Smooth muscle cell (in vitro differentiated cells): ENCODE measurements at regions not wholly inside any gene's neighbourhood (a gene's known extent, or its start where the extent isn't known, plus 50 kb on each side); places are given as distances from the start of the nearest gene placed in this dataset.

Experiments
- DNase-seq: peaks from one replicate; lab custom pipeline; 2025; ENCODE audit not compliant: unreplicated experiment; lab: John Stamatoyannopoulos, UW
- H2AFZ ChIP-seq: fragments of 200-600 bp; sonication (generic); 2 replicates; pipeline ENCODE4 v1.6.0; 2016; ENCODE audit warnings: antibody characterized with exemption, low read depth, mild to moderate bottlenecking
- H3F3A ChIP-seq: fragments of 200-600 bp; sonication (generic); 2 replicates; pipeline ENCODE4 v1.6.0; 2017; ENCODE audit warnings: antibody characterized with exemption, low read depth
- H3K27ac ChIP-seq: fragments of 200-600 bp; sonication (generic); 2 replicates; pipeline ENCODE4 v1.5.1; 2016; ENCODE audit warnings: low read depth, mild to moderate bottlenecking
- H3K27me3 ChIP-seq: fragments of 200-600 bp; sonication (generic); 2 replicates; pipeline ENCODE4 v1.6.1; 2016; ENCODE audit warnings: low read depth, mild to moderate bottlenecking
- H3K36me3 ChIP-seq: fragments of 200-600 bp; sonication (generic); 2 replicates; pipeline ENCODE4 v1.5.1; 2016; ENCODE audit warnings: low read depth
- H3K4me1 ChIP-seq: fragments of 200-600 bp; sonication (generic); 2 replicates; pipeline ENCODE4 v1.5.1; 2016; ENCODE audit warnings: low read depth
- H3K4me2 ChIP-seq: fragments of 200-600 bp; sonication (generic); 2 replicates; pipeline ENCODE4 v1.6.0; 2016; ENCODE audit warnings: mild to moderate bottlenecking
- H3K4me3 ChIP-seq: fragments of 200-600 bp; sonication (generic); 2 replicates; pipeline ENCODE4 v1.5.1; 2016; ENCODE audit warnings: mild to moderate bottlenecking
- H3K79me2 ChIP-seq: fragments of 200-600 bp; sonication (generic); 2 replicates; pipeline ENCODE4 v1.6.0; 2016; ENCODE audit warnings: low read depth, mild to moderate bottlenecking
- H3K9ac ChIP-seq: fragments of 200-600 bp; sonication (generic); 2 replicates; pipeline ENCODE4 v1.6.0; 2016; ENCODE audit warnings: low read depth
- H3K9me3 ChIP-seq: fragments of 200-600 bp; sonication (generic); replicated peaks from 2 replicates; pipeline ENCODE4 v1.5.1; 2016; ENCODE audit warnings: low read depth
- H4K20me1 ChIP-seq: fragments of 200-600 bp; sonication (generic); 2 replicates; pipeline ENCODE4 v1.6.0; 2016; ENCODE audit warnings: low read depth
- WGBS: methylation state at CpG from one replicate; pipeline ENCODE4 v1.1.7; 2016; ENCODE audit warnings: low lambda C conversion rate; 5-methylcytosine and 5-hydroxymethylcytosine counted together
- TF ChIP-seq, protein P1 (sequence below): fragments of 200-600 bp; sonication (generic); IDR thresholded peaks from 2 replicates; pipeline ENCODE4 v1.5.1; 2017; ENCODE audit warnings: borderline replicate concordance, mild to moderate bottlenecking, antibody characterized with exemption; ENCODE audit not compliant: insufficient read depth, poor library complexity, severe bottlenecking

DNA sequence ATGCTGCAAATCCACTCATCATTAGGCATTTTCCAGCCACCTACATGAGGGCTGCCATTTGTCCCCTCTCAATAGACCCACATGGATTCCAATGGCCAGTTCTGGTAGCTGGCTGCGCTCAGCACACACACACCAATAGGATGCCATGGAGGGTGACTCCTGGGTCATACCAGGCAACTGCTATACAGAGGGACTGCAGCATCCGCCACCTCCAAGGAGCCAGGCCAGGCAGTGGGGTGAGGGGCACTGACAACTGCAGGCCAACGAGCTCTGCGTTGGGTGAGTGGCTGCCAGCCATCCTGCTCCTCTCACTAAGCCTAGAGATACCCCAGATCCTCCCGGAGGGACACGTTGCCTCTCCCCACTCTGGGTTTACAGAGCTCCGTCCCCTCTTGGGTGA is 118.8 kb upstream of the NANOS1 start:
- H3F3A ChIP-seq = no peaks in the 10 kb centered on the region
- H3K9ac ChIP-seq = no peak overlapping the region
- no peaks in the 10 kb centered on the region for H3K9me3 ChIP-seq
- peak overlapping the region; percentile 8 for H3K27ac ChIP-seq
- no peaks in the 10 kb centered on the region for H3K36me3 ChIP-seq
- no peaks in the 10 kb centered on the region for H3K79me2 ChIP-seq
- no peaks in the 10 kb centered on the region for H3K4me1 ChIP-seq
- H4K20me1 ChIP-seq = no peaks in the 10 kb centered on the region
- no peak for DNase-seq
- H2AFZ ChIP-seq = no peak overlapping the region
- TF ChIP-seq, protein P1, sequence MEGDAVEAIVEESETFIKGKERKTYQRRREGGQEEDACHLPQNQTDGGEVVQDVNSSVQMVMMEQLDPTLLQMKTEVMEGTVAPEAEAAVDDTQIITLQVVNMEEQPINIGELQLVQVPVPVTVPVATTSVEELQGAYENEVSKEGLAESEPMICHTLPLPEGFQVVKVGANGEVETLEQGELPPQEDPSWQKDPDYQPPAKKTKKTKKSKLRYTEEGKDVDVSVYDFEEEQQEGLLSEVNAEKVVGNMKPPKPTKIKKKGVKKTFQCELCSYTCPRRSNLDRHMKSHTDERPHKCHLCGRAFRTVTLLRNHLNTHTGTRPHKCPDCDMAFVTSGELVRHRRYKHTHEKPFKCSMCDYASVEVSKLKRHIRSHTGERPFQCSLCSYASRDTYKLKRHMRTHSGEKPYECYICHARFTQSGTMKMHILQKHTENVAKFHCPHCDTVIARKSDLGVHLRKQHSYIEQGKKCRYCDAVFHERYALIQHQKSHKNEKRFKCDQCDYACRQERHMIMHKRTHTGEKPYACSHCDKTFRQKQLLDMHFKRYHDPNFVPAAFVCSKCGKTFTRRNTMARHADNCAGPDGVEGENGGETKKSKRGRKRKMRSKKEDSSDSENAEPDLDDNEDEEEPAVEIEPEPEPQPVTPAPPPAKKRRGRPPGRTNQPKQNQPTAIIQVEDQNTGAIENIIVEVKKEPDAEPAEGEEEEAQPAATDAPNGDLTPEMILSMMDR = no peak
- no peaks in the 10 kb centered on the region for H3K27me3 ChIP-seq
- 79% methylated on average over 7 of the region's 7 CpGs for WGBS
- H3K4me2 ChIP-seq = peak overlapping the region; percentile 41
- no peak overlapping the region for H3K4me3 ChIP-seq

DNA sequence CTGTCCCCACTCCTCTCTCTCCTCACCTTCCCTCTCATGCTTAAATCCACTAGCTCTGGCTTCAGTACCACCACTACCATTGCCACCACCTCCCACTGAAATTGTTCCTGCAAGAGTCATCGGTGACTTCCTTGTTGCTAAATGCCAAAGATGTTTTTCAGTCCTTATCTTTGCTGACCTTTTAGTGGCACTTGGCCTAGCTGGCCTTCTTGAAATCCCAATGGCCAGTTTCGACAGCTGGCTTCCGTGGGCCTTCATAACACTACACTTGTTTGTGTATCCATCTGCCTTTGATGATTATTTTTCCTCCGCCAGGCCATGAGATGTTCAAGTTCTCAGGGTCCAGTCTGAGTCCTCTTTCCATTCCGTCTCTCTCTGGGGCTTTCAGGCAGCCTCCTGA is 118.2 kb upstream of the NANOS1 start:
- H3K9me3 ChIP-seq = no peaks in the 10 kb centered on the region
- H3K36me3 ChIP-seq = no peaks in the 10 kb centered on the region
- 34% methylated on average over 5 of the region's 5 CpGs for WGBS
- no peak overlapping the region for H2AFZ ChIP-seq
- TF ChIP-seq, protein P1 = no peak
- H3K4me2 ChIP-seq = peak overlapping the region; percentile 41
- H3K79me2 ChIP-seq = no peaks in the 10 kb centered on the region
- H3K4me3 ChIP-seq = no peak overlapping the region
- no peaks in the 10 kb centered on the region for H3F3A ChIP-seq
- no peak overlapping the region for H3K27ac ChIP-seq
- no peak for DNase-seq
- H3K27me3 ChIP-seq = no peaks in the 10 kb centered on the region
- H3K9ac ChIP-seq = no peak overlapping the region
- H4K20me1 ChIP-seq = no peaks in the 10 kb centered on the region
- no peaks in the 10 kb centered on the region for H3K4me1 ChIP-seq

DNA sequence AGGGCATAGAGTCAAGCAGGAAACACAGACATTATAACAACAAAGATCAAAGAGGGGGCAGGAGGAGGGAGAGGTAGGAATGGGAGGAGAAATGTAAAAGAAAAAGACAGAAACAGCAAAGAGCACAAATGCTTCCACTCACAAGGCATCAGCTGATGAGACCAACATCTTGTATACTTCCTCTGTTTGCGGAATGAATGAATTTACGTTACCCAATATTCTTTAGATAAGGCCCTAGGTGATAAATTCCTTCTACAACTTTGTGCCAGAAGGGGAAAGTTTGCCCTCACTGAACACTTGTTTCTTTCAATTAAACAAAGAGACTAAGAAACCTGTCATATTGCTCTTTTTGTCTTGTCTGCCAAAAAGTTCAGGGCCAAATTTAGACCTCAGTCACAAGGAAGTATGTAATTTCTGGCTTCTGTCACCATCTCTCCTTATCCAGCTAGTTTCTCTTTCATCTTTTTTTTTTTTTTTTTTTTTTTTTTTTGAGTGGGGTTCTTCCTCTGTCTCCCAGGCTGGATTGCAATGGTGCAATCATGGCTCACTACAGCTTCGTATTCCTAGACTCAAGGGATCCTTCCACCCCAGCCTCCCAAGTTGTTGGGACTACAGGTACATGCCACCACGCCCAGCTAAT is 116.4 kb upstream of the NANOS1 start:
- no peak overlapping the region for H3K4me3 ChIP-seq
- TF ChIP-seq, protein P1 = no peak
- no peak for DNase-seq
- H4K20me1 ChIP-seq = no peaks in the 10 kb centered on the region
- no peak overlapping the region for H2AFZ ChIP-seq
- no peak overlapping the region for H3K4me2 ChIP-seq
- WGBS = 75% methylated on average over 4 of the region's 4 CpGs
- H3K36me3 ChIP-seq = no peaks in the 10 kb centered on the region
- no peaks in the 10 kb centered on the region for H3K9me3 ChIP-seq
- H3K27ac ChIP-seq = no peak overlapping the region
- no peak overlapping the region for H3K9ac ChIP-seq
- H3F3A ChIP-seq = no peaks in the 10 kb centered on the region
- no peaks in the 10 kb centered on the region for H3K27me3 ChIP-seq
- no peaks in the 10 kb centered on the region for H3K79me2 ChIP-seq
- H3K4me1 ChIP-seq = no peaks in the 10 kb centered on the region

DNA sequence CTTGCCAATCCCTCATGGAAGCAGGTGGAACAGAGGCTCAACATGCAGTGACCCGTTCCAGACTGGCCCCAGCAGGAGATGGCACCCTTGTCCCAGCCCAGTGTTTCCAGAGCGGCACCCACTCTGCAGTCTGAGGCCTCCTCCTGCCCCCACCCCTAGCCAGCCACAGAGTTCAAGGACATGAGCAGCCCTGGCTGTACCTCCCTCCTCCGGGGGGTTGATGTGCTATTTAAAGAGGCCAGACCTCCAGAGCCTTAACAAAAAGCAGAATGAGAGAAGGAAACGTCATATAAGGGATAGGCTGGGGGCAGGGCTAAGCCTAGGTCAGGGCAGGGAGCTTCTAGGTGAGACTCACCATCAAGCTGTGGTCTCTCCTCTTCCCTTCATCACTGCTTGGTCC is 115.7 kb upstream of the NANOS1 start:
- Histone ChIP-seq H3K4me2 (no peak overlapping the region), H3K9me3 (no peaks in the 10 kb centered on the region), H3K9ac (no peak overlapping the region), H3K79me2 (no peaks in the 10 kb centered on the region), H3K27ac (no peak overlapping the region), H3K4me3 (no peak overlapping the region), H3K27me3 (no peaks in the 10 kb centered on the region), H4K20me1 (no peaks in the 10 kb centered on the region), H3F3A (no peaks in the 10 kb centered on the region), H2AFZ (no peak overlapping the region), H3K36me3 (no peaks in the 10 kb centered on the region), H3K4me1 (peaks cover 7% of the 10 kb centered on the region)
- DNase-seq = no peak
- WGBS = 71% methylated on average over 4 of the region's 4 CpGs
- TF ChIP-seq, protein P1 = no peak
